ENCODE measurements at regions not wholly inside any gene's neighbourhood (a gene's known extent, or its start where the extent isn't known, plus 50 kb on each side); places are given as distances from the start of the nearest gene placed in this dataset.
"Not testable (repeated sequence)": the region's sequence is repeated elsewhere in the genome, so short reads cannot be mapped to it uniquely, and the experiment has no call there.

DNA sequence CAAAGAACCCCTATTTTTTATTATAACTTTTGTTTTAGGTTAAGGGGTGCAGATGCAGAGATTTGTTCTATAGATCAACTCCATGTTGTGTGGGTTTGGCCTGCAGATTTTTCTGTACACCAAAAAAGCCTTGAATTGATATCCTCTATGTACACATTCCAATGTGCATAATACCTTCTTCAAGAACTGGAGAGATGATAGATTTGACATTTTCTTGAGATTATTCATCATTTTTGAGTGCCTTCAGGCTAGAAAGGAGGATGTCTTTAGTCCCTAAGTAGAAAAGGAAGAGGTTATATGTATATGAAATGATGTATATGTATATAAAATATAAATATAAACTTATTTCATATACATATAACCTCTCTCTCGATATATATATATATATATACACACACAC is 1190.0 kb upstream of the ALCAM start:
- Mint-ChIP-seq H3K4me3 (no peak overlapping the region), H3K9me3 (no peaks in the 10 kb centered on the region), H3K4me1 (no peaks in the 10 kb centered on the region), H3K27me3 (no peaks in the 10 kb centered on the region), H3K27ac (no peak overlapping the region), H3K36me3 (no peaks in the 10 kb centered on the region)

- H3K36me3 Mint-ChIP-seq = no peaks in the 10 kb centered on the region
- H3K4me3 Mint-ChIP-seq = no peak overlapping the region
- no peaks in the 10 kb centered on the region for H3K9me3 Mint-ChIP-seq
- H3K27me3 Mint-ChIP-seq = no peaks in the 10 kb centered on the region
- no peaks in the 10 kb centered on the region for H3K4me1 Mint-ChIP-seq
- no peak overlapping the region for H3K27ac Mint-ChIP-seq
Measured at GRCh38 chr3:104178680-104179079, 1188.0 kb upstream of the ALCAM start.

DNA sequence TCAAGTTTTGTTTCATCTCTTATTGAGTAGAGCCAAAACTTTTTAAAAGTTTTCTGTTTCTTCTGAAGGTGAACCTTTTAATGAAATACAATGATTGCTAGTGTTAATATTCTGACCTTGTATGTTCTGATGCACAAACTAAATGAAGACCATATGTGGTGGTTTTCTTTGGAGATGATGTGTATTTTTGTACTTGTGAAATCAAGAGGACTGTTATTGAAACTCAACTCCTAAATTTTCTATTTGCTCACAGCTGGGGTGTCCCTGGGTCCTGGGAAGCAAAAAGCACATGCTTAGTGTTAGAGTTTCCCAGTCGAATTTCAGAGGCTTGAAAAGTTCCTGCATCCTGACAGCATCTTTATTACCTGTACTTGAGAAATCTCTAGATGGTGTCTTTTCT is 1185.8 kb upstream of the ALCAM start:
- Mint-ChIP-seq H3K27me3 (no peaks in the 10 kb centered on the region), H3K4me1 (no peaks in the 10 kb centered on the region), H3K27ac (no peak overlapping the region)

GRCh38 chr3:104190681-104191080 is 1176.0 kb upstream of the ALCAM start:
- H3K9me3 Mint-ChIP-seq = peaks cover 0 to 3% (median 0%) of the 10 kb centered on the region in 3 donors
- peaks cover 2% of the 10 kb centered on the region for H3K27me3 Mint-ChIP-seq
- no peak overlapping the region for H3K4me3 Mint-ChIP-seq
- H3K27ac Mint-ChIP-seq = no peak overlapping the region
- no peaks in the 10 kb centered on the region for H3K36me3 Mint-ChIP-seq
- H3K4me1 Mint-ChIP-seq = no peaks in the 10 kb centered on the region

More for the DNA sequence above, 1185.8 kb upstream of the ALCAM start:
- H3K9me3 Mint-ChIP-seq = no peaks in the 10 kb centered on the region
- H3K4me3 Mint-ChIP-seq = no peak overlapping the region
- no peaks in the 10 kb centered on the region for H3K36me3 Mint-ChIP-seq

GRCh38 chr3:104198131-104198530 is 1168.6 kb upstream of the ALCAM start:
- Mint-ChIP-seq H3K4me1 (no peaks in the 10 kb centered on the region), H3K9me3 (no peaks in the 10 kb centered on the region), H3K4me3 (no peak overlapping the region), H3K36me3 (no peaks in the 10 kb centered on the region), H3K27ac (no peak overlapping the region), H3K27me3 (peaks cover 1% of the 10 kb centered on the region)

DNA sequence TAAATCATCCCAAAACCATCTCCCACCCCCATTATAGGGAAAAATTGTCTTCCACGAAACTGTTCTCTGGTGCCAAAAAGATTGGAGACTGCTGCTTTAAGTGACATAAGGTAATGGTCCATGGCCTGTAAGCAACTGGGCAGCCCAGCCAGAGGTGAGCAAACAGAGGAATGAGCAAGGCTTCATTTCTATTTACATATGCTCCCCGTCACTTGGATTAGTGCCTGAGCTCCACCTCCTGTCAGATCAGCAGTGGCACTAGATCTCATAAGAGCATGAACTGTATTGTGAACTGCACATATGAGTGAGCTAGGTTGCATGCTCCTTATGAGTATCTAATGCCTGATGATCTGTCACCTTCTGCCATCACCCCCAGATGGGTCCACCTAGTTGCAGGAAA is 1159.8 kb upstream of the ALCAM start:
- Mint-ChIP-seq H3K36me3 (no peaks in the 10 kb centered on the region), H3K27ac (no peak overlapping the region), H3K27me3 (no peaks in the 10 kb centered on the region), H3K4me1 (peaks cover 0 to under 1% (median 0%) of the 10 kb centered on the region in 3 donors), H3K4me3 (no peak overlapping the region), H3K9me3 (no peaks in the 10 kb centered on the region)

- Mint-ChIP-seq H3K9me3 (no peaks in the 10 kb centered on the region), H3K36me3 (no peaks in the 10 kb centered on the region), H3K27ac (no peak overlapping the region)
Measured at GRCh38 chr3:104214277-104214676, 1152.4 kb upstream of the ALCAM start.

DNA sequence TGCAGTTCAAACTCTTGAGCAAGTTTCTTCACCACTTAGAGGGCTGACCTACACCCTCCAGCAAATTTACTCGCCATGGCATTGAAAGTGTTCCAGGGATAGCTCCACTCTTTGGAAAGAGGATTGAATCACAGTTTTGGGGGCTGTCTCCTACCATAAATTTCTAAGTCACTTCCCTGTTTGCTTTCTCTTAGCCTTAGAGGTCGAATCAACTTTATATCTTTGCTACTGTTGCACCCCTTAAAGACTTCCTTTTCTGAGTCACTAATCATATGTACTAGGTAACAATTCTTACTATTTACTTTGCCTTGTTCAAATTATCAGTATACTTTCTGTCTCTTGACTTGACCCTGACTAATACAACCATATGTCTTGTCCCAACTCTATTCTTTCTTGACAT is 1151.8 kb upstream of the ALCAM start:
- H3K27me3 Mint-ChIP-seq = peaks cover 2% of the 10 kb centered on the region
- H3K36me3 Mint-ChIP-seq = no peaks in the 10 kb centered on the region
- H3K9me3 Mint-ChIP-seq = no peaks in the 10 kb centered on the region
- no peak overlapping the region for H3K4me3 Mint-ChIP-seq
- H3K4me1 Mint-ChIP-seq = peaks cover 1 to 4% (median 3%) of the 10 kb centered on the region in 3 donors
- H3K27ac Mint-ChIP-seq = no peak overlapping the region

More at GRCh38 chr3:104214277-104214676, 1152.4 kb upstream of the ALCAM start:
- H3K4me3 Mint-ChIP-seq = no peak overlapping the region
- H3K27me3 Mint-ChIP-seq = peaks cover 2% of the 10 kb centered on the region
- peaks cover 1 to 4% (median 3%) of the 10 kb centered on the region in 3 donors for H3K4me1 Mint-ChIP-seq

- not testable (repeated sequence) for H3K9me3 Mint-ChIP-seq, H3K27ac Mint-ChIP-seq, H3K36me3 Mint-ChIP-seq, H3K27me3 Mint-ChIP-seq, H3K4me3 Mint-ChIP-seq, H3K4me1 Mint-ChIP-seq
Measured at GRCh38 chr3:104219046-104219445, 1147.7 kb upstream of the ALCAM start.

DNA sequence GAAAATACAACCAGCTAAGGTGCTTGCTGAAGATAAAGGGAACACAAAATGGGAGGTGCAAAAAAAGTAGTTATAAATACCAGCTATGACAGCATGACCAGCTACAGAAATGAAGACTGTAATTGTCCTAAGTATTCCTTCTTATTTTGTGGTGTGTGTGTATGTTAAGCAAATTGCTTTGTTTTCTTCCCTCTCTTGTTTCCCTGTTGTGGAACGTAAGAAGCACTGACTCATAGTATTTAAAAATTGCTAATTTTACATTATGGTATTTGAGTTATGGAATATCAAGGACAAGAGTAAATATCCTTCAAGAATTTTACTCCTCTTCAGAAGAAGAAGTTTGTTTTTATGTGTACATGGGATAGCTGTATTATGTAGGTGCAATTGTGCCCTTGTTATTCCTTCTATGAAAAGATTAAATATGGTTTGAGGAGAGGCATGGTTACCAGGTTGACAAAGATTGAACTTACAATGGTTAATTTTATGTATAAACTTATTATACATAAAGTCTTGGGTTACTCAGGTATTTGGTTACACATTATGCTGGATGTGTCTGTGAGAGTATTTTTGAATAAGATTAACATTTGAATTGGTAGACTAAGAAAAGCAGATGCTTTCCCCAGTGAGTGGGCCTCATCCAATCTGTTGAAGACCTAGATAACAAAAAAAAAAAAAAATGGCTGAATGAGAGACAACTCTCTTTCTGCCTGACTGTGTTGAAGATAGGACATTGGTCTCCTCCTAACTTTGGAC is 1132.1 kb upstream of the ALCAM start:
- H3K4me1 Mint-ChIP-seq = no peaks in the 10 kb centered on the region
- H3K9me3 Mint-ChIP-seq = no peaks in the 10 kb centered on the region
- H3K4me3 Mint-ChIP-seq = no peak overlapping the region
- H3K27ac Mint-ChIP-seq = no peak overlapping the region
- H3K27me3 Mint-ChIP-seq = no peaks in the 10 kb centered on the region
- no peaks in the 10 kb centered on the region for H3K36me3 Mint-ChIP-seq

- Mint-ChIP-seq H3K27ac (no peak overlapping the region), H3K9me3 (peaks cover 0 to 5% (median 2%) of the 10 kb centered on the region in 3 donors), H3K27me3 (peaks cover 2% of the 10 kb centered on the region), H3K4me1 (no peaks in the 10 kb centered on the region), H3K36me3 (peaks cover 2% of the 10 kb centered on the region), H3K4me3 (no peak overlapping the region)
Measured at GRCh38 chr3:104244680-104245220, 1122.0 kb upstream of the ALCAM start.

GRCh38 chr3:104245261-104245660 is 1121.4 kb upstream of the ALCAM start:
- no peak overlapping the region for H3K27ac Mint-ChIP-seq
- H3K36me3 Mint-ChIP-seq = peaks cover 2% of the 10 kb centered on the region
- no peak overlapping the region for H3K4me3 Mint-ChIP-seq
- peaks cover 0 to 5% (median 2%) of the 10 kb centered on the region in 3 donors for H3K9me3 Mint-ChIP-seq
- H3K4me1 Mint-ChIP-seq = no peaks in the 10 kb centered on the region
- peaks cover 2% of the 10 kb centered on the region for H3K27me3 Mint-ChIP-seq

GRCh38 chr3:104245981-104246380 is 1120.7 kb upstream of the ALCAM start:
- H3K4me1 Mint-ChIP-seq = no peaks in the 10 kb centered on the region
- no peak overlapping the region for H3K27ac Mint-ChIP-seq
- H3K9me3 Mint-ChIP-seq = peaks cover 0 to 4% (median under 1%) of the 10 kb centered on the region in 3 donors
- H3K36me3 Mint-ChIP-seq = peaks cover 2% of the 10 kb centered on the region
- no peak overlapping the region for H3K4me3 Mint-ChIP-seq
- H3K27me3 Mint-ChIP-seq = peaks cover 4% of the 10 kb centered on the region

DNA sequence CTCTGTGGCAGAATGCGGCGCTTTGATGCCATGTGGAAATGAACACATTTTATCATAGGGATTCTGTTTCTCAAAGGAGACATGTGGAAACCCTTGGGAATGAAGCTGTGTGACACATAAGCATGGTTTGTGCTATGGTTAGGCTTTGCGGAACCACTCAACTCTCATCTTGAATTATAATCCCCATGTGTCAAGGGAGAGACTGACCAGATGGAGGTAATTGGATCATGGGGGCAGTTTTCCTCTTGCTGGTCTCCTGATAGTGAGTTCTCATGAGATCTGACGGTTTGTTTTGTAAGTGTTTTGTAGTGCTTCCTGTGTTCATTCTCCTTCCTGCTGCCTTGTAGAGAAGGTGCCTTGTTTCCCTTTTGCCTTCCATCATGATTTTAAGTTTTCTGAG is 1109.2 kb upstream of the ALCAM start:
- Mint-ChIP-seq H3K4me3 (no peak overlapping the region), H3K9me3 (no peaks in the 10 kb centered on the region), H3K27me3 (no peaks in the 10 kb centered on the region), H3K36me3 (no peaks in the 10 kb centered on the region), H3K27ac (no peak overlapping the region), H3K4me1 (no peaks in the 10 kb centered on the region)

DNA sequence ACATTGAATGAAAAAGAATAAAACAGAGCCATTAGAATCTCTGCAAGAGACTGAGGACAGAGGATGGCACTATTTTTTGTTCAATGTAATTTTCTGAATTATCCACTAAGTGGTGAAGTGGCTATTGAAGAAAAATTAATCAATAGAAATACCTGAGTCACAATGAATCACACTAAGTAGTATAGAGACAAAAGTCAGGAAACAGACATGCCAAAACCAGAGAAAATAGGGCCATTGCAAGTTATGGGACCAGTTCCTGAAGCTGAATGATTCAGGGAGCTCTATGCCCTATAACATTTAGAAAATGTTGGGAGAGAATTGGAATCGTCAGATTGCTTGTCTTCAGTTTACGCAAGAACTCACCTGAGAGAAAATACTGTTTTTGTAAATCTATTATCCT is 1103.2 kb upstream of the ALCAM start:
- H3K4me3 Mint-ChIP-seq = no peak overlapping the region
- H3K27me3 Mint-ChIP-seq = peaks cover 8% of the 10 kb centered on the region
- H3K9me3 Mint-ChIP-seq = peaks cover 9 to 14% (median 9%) of the 10 kb centered on the region in 3 donors
- H3K36me3 Mint-ChIP-seq = peaks cover 1% of the 10 kb centered on the region
- no peak overlapping the region for H3K27ac Mint-ChIP-seq
- H3K4me1 Mint-ChIP-seq = no peaks in the 10 kb centered on the region

- not testable (repeated sequence) for H3K4me3 Mint-ChIP-seq
Measured at GRCh38 chr3:104266219-104266618, 1100.5 kb upstream of the ALCAM start.

More at GRCh38 chr3:104266219-104266618, 1100.5 kb upstream of the ALCAM start:
- H3K27ac Mint-ChIP-seq, H3K36me3 Mint-ChIP-seq, H3K27me3 Mint-ChIP-seq, H3K4me1 Mint-ChIP-seq: not testable (repeated sequence)
- H3K9me3 Mint-ChIP-seq = peaks cover 9 to 14% (median 9%) of the 10 kb centered on the region in 3 donors

Measured in IgD-negative memory B cell (primary cell).